SK-N-SH treated with all-trans-retinoic acid at 6 μM for 48 hours (cell line): ENCODE measurements at regions not wholly inside any gene's neighbourhood (a gene's known extent, or its start where the extent isn't known, plus 50 kb on each side); places are given as distances from the start of the nearest gene placed in this dataset.

Experiments
- CSDC2 ChIP-seq: fragments of 250-450 bp; sonication (Bioruptor Pico); IDR thresholded peaks from 2 replicates; pipeline ENCODE4 v1.5.0; 2020; ENCODE audit warnings: mild to moderate bottlenecking, moderate library complexity
- OSR1 ChIP-seq: fragments of 250-450 bp; sonication (Bioruptor Pico); IDR thresholded peaks from 2 replicates; pipeline ENCODE4 v1.8.0; 2022; ENCODE audit warnings: moderate library complexity, mild to moderate bottlenecking, inconsistent platforms
- ZFP3 ChIP-seq: fragments of 250-450 bp; sonication (Bioruptor Pico); IDR thresholded peaks from 2 replicates; pipeline ENCODE4 v1.5.0; 2020; ENCODE audit warnings: mild to moderate bottlenecking, moderate library complexity
- TF ChIP-seq, protein P1 (sequence below): fragments of 250-450 bp; sonication (Bioruptor Pico); IDR thresholded peaks from 2 replicates; pipeline ENCODE4 v1.8.0; 2020; ENCODE audit warnings: mild to moderate bottlenecking, moderate library complexity, borderline replicate concordance

DNA sequence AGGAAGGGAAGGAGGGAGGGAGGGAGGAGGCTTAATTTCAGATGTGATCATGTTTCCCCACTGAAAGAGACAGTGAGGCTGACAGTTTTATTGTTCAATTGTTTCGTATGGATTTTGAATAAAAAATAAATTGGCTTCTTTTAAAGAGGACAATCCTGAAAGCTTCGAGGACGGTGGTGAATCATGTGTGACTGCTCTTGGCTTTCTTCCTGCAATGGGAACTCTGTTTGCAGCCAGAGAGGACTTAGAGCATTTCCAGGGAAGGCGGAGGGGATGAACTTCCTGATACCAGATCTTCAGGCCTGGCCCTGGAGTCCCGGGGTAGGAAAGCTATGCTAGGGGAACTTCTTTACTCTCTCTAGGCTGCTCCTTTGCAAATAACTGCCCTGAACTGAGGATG is 72.8 kb upstream of the C16orf82 start:
- TF ChIP-seq, protein P1, sequence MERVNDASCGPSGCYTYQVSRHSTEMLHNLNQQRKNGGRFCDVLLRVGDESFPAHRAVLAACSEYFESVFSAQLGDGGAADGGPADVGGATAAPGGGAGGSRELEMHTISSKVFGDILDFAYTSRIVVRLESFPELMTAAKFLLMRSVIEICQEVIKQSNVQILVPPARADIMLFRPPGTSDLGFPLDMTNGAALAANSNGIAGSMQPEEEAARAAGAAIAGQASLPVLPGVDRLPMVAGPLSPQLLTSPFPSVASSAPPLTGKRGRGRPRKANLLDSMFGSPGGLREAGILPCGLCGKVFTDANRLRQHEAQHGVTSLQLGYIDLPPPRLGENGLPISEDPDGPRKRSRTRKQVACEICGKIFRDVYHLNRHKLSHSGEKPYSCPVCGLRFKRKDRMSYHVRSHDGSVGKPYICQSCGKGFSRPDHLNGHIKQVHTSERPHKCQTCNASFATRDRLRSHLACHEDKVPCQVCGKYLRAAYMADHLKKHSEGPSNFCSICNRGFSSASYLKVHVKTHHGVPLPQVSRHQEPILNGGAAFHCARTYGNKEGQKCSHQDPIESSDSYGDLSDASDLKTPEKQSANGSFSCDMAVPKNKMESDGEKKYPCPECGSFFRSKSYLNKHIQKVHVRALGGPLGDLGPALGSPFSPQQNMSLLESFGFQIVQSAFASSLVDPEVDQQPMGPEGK (CRISPR knock-in tag), result no peak
- TF ChIP-seq OSR1 (no peak), CSDC2 (no peak), ZFP3 (no peak)
